GM21723 (cell line): ENCODE measurements at regions not wholly inside any gene's neighbourhood (a gene's known extent, or its start where the extent isn't known, plus 50 kb on each side); places are given as distances from the start of the nearest gene placed in this dataset.
"Not testable (repeated sequence)": the region's sequence is repeated elsewhere in the genome, so short reads cannot be mapped to it uniquely, and the experiment has no call there.

Experiments used
- ATAC-seq: cut with Tn5 transposase; IDR thresholded peaks from one replicate; pipeline ENCODE4 v1.9.1; 2021; ENCODE audit warnings: mild to moderate bottlenecking, moderate library complexity; ENCODE audit not compliant: unreplicated experiment

DNA sequence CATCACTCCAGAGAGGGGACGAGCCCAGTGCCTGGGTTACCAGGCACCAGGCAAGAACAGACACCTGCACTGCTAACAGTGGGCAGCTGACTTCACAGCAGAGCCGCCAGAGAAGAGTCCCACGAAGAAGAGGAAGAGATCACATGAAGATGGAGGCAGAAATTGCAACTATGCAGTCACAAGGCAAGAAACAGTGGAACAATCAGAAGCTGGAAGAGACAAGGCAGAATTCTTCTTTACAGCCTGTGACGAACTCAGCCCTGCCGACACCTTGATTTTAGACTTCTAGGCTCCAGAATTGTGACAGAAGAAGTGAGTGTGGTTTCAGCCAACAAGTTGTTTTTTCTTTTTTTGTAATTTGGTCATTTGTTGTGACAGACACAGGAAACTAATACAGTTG, 59.2 kb downstream of the IL12A start:
- no peak for ATAC-seq

DNA sequence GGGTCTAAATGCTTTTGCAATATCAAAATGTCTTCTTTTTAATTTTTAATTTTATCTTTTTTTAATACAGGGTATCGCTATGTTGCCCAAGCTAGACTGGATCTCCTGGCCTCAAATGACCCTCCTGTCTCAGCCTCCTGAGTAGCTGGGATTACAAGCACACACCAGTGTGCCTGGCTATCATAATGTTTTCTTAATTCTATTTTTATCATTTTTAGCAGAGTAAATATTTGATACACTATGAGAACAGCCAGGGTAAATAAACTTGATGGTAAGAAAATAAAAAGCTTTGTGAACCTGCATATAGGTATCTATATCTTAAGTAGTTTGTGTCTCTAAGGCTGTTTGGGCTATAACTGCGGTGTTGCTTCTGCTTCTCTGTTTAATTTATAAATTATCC, 60.4 kb downstream of the IL12A start:
- ATAC-seq, result no peak

DNA sequence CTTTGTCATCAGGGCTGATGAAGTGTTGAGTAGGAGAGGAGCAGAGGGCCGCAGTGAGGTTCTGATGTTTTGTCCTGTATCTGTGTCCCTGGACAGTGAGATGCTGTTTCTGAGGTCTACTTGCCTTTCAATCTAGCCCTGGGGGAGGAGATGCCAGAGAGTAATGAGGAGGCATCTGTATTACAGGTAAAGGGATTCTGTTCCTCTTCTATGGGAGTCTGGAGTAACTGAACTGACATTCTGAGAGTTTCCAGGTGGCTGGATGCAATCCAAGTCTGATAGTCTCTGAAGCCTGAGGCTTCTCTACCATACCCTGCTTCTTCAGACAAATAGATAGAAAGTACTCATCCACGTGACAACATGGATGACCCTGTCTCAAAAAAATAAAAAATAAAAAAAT, 60.9 kb downstream of the IL12A start:
- ATAC-seq, result no peak

DNA sequence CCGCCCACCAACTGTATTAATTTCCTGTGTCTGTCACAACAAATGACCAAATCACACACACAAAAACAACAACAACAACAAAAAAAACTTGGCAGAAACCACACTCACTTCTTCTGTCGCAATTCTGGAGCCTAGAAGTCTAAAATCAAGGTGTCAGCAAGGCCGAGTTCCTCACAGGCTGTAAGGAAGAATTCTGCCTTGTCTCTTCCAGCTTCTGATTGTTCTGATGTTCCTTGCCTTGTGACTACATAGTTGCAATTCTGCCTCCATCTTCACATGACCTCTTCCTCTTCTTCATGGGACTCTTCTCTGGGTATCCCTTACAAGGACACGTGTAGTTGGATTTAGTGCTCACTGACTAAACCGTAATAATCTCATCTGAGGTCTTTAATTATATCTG, 61.4 kb downstream of the IL12A start:
- no peak for ATAC-seq

DNA sequence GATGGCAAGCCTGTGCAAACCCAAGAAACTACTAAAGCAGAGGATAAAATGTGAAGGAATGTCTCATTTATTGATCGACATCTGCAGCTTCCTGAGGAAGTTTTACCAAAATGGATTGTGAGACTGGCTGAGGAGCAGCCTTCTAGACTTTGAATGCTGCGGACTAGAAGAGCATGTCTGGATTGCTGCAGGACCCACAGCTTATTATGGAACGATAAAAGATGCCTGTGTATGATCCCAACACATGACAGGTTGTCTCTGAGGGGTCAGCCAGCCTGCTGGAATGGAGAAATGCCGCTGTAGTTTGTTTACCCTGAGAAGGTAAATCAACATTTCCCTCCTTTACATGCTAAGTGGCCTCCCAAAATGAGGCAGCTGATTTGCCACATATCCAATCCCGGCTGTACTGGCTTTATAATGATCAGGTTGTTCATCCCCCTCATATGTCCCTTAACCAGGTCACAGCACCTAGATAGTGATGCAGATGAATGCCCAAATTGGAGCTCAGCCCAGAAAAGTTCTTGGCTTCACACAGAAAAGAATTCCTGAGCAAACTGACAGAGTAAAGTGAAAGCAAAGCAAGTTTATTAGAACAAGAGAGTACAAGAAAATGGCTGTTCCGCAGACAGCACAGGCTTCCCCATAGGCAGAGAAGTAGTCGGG, 63.9 kb downstream of the IL12A start:
- no peak for ATAC-seq

DNA sequence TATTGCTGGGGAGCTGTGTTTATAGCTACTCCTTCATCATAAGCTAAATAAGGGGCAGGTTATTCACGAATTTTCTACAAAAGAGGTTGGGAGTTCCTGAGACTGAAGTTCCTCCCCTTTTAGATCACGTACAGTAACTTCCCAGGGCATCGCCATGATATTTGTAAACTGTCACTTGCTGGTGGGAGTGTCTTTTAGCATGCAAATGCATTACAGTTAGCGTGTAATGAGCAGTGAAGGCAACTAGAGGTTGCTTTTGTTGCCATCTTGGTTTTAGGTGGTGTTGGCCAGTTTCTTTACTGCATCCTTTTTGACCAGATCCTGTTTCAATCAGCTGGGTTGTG, 64.4 kb downstream of the IL12A start:
- ATAC-seq, result no peak

DNA sequence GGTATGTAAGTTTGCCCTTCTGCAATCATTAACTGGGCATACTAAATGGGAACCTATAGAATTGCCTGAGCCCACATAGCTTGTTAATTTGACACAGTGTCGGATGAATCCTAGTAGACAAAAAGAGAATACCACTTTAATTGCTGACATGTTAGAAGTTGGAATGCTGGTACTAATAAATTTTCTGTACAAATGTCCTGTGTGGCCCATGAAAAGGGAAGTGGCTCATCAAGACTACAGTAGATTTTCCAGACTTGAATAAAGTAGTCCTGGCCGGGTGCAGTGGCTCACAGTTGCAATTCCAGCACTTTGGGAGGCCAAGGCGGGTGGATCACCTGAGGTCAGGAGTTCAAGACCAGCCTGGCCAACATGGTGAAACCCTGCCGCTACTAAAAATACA, 66.2 kb downstream of the IL12A start:
- ATAC-seq, result not testable (repeated sequence)

DNA sequence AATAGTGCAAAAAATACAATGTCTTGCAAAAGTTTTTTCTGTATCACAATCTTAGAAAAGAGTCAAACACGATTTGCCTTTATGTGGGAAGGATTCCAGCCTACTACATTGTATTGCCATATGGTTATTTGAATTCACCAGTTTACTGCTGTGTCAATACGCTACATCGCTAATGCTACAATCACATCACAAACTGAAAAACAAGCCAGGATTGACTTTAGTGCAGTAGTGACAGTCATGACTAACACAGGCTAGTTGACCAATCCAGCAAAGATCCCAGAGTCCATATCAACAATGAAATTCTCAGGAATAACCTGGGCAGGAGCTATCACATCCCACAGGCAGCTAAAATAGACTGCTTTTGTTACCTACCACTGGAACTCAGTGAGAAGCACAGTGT, 67.0 kb downstream of the IL12A start:
- ATAC-seq, result no peak

DNA sequence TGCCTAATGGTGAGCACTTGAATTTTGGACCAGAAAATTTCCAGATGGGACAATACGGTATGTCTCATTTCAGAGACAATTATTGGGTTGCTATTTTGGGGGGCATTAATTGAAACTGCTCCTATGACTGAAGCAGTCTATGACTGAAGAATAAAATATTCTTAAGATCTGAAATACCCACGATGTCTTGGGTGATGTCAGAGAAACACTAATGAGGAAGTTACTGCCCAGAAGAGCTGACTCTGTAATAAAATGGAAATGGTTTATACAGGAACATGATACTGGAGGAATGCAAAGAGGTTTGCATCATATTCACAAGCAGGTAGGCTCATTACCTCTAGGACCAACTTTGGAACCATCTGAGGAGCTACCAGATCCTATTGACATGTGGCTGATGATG, 68.7 kb downstream of the IL12A start:
- no peak for ATAC-seq

DNA sequence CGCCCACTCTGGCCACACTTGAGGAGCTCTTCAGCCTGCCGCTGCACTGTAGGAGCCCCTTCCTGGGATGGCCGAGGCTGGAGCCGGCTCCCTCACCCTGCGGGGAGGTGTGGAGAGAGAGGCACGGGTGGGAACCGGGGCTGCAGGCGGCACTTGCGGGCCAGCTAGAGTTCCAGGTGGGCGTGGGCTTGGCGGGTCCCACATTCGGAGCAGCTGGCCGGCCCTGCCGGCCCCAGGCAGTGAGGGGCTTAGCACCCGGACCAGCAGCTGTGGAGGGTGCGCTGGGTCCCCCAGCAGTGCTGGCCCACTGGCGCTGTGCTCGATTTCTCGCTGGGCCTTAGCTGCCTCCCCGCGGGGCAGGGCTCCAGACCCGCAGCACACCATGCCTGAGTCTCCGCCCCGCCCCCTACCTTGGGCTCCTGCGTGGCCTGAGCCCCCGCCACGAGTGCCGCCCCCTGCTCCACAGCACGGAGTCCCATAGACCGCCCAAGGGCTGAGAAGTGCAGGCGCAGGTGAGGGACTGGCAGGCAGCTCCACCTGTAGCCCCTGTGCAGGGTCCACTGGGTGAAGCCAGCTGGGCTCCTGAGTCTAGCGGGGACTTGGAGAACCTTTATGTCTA, 71.9 kb downstream of the IL12A start:
- no peak for ATAC-seq

DNA sequence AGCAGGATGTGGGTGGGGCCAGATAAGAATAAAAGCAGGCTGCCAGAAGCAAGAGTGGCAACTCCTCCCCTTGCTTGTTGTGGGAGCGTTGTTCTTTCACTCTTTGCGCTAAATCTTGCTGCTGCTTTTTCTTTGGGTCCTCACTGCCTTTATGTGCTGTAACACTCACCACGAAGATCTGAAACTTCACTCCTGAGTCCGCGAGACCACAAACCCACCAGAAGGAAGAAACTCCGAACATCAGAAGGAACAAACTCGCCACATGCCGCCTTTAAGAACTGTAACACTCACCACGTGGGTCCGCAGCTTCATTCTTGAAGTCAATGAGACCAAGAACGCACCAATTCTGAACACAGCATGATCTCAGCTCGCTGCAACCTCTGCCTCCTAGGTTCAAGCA, 72.9 kb downstream of the IL12A start:
- ATAC-seq, result no peak

DNA sequence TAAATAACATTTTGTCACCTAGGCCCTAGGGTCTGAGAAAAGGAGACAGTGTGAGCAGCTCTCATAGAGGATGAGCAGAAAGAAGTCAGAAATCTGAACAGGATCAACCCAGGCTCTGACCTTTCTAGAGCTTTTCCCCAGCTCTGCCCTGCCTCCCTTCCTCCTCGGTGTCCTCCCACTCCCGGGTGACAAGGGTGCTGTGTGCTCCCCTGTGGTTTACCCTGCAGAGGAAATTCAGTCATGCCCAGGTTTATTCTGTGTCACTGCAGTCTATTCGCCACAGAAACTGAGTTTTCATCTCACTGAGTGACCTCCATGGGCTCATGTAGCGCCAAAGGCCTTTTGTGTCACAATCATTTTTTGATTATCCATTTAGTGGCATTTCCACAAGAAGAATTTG, 76.6 kb downstream of the IL12A start:
- ATAC-seq, result no peak

DNA sequence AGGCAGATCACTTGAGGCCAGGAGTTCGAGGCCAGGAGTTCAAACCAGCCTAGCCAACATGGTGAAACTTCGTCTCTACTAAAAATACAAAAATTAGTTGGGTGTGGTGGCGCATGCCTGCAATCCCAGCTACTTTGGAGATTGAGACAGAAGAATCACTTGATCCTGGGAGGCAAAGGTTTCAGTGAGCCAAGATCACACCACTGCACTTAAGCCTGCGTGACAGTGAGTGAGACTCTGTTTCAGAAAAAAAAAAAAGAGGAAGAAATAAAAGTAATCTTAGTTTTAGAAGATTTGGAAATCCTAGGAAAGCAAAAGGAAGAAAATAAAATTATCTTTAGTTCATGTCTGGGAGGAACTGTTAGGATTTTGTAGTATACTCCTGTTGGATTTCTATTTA, 77.2 kb downstream of the IL12A start:
- ATAC-seq, result no peak

DNA sequence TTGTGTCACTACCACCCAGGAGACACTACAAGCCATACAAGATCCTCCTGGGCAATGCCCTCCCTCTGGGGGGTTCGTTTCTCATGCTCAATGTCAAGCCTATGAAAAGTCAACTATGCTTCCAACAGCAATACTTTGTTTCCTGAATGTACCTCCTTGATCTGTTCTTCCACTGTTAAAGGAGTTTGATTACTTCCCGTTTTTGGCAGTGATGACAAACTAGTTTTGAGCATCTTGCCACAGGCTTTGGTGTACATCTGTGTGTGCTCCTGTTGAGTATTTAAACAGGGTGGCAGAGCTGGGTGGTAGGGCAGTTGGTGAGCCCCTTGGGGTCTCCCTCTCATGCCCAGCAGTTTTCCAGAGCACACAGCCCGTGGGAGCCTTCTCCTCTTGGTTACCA, 81.4 kb downstream of the IL12A start:
- ATAC-seq, result no peak

DNA sequence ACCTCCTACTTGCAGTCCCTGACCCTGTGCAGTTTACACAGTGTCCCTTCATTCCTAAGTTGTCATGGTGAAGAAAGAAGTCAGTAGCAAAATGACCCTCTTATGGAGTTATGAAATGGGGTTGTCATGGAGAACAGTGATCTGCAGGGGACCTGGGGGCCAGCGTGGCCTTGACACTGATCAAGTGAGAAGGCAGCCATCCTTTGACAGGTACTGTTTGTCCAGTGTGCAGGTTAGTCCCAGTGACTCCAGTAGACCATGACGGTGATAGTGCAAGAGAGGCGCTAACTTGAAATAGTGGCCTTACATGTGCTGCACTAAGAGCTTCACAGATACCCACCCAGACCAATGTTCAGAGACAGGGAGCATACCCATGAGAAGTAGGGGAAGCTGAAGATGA, 87.9 kb downstream of the IL12A start:
- ATAC-seq, result no peak

DNA sequence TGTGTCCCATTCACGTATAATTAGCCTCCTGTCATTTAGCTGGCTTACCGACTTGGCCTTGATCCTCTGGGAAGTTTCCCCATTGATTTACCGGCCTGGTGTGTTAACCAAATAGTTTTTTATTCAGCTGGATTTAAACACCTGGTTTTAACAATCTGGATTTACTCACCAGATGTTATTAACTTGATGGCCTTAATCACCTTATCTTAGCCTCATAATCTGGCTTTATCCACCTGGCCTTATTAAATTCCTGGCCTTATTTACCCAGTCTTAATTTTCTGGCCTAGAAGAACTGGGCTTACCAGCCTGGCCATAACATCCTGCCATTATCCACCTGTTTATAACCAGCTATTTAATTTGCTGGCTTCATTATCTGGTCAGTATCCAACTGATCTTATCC, 89.9 kb downstream of the IL12A start:
- no peak for ATAC-seq

DNA sequence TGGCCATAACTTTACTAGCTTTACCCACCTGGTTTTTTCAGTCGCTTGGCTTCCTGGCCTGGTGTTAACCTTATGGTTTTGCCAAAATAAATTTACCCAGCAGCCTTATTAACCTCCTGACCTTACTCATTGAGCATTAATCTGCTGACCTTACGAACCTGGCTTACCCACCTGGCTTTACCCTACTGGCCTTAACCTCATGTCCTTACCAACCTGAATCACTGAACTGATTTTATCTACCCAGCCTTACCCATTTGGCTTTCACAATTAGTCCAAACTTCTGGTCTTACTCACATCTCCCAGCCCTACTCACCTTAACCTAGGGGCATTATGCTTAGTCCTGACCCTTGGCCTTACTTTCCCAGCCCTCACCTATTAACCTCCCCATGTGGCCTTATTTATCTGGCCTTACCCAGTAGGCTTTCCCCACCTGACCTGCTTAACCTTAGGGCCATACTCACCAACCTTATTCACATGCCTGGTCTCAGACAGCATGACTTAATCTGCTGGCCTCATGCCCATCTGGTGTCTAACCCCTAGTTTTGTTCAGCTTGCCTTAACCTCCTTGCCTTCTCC, 93.4 kb downstream of the IL12A start:
- no peak for ATAC-seq

DNA sequence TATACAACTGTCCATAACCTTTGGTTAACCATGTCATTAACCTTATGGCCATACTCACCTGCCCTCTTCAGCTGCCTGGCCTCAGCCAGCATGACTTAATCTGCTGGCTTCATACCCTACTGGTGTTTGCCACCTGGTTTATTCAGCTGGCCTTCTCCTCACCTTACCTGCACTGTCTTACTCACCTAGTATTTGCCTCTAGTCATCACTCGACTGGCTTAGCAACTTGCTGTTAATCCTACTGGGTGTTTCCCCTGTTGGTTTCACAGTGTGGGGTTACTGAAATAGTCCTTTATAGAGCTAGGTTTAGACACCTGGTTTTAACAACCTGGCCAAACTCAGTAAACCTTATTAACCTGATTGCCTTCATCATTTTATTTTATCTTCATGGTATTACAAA, 96.4 kb downstream of the IL12A start:
- ATAC-seq, result no peak

DNA sequence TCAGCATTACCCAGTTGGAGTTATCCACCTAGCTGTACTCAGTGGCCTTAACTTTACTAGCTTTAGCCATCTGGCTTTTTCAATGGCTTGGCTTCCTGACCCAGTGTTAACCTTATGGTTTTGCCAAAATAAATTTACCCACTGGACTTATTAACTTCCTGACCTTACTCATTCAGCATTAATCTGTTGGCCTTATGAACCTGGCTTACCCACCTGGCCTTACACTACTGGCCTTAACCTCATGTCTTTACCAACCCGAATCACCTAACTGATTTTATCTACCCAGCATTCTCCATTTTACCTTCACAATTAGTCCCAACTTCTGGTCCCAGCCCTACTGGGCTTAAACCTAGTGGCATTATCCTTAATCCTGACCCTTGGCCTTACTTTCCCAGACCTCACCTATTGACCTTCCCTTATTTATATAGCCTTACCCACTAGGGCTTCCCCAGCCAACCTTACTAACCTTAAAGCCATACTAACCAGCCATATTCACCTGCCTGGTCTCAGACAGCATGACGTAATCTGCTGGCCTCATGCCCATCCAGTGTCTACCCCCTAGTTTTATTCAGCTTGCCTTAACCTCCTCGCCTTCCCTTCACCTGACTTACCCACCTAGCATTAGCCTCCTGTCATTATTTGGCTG, 100.0 kb downstream of the IL12A start:
- no peak for ATAC-seq

DNA sequence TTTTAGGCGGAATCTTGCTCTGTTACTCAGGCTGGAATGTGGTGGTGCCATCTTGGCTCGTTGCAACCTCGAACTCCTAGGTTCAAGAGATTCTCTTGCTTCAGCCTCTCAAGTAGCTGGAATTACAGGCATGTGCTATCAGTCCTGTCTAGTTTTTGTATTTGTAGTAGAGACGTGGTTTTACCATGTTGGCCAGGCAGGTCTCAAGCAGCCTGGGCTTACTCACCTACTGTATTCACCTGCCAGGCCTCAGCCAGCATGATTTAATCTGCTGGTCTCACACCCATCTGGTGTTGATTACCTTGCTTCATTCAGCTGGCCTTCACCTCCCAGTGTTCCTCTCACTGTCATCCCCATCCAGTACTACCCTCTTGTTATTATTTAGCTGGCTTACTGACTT, 102.0 kb downstream of the IL12A start:
- no peak for ATAC-seq

DNA sequence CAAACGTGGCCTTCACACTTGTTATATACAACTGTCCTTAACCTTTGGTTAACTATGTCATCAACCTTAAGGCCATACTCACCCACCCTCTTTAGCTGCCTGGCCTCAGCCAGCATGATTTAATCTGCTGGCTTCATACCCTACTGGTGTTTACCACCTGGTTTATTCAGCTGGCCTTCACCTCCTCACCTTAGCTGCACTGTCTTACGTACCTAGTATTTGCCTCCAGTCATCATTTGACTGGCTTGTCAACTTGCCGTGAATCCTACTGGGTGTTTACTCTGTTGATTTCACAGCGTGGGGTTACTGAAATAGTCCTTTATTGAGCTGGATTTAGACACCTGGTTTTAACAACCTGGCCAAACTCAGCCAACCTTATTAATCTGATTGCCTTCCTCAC, 102.8 kb downstream of the IL12A start:
- no peak for ATAC-seq

DNA sequence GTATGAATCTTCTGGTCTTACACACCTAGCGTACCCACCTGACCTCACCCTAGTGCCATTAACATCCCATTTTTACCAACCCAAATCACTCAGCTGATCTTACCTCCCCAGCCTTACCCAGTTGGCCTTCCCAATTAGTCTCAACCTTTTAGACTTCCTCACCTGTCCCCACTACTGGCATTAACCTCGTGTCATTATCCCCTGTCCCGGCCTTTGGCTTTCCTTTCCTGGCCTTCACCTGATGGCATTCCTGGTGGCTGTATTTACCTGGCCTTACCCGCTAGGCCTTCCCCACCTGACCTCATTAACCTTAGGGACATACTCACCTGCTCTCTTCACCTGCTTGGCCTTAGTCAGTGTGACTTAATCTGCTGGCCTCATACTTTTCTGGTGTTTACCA, 104.1 kb downstream of the IL12A start:
- ATAC-seq, result no peak
